Activated T-helper 2 cell treated with anti-CD3 and anti-CD28 coated beads, Interferon-gamma antibody, Interleukin-2, Interleukin-4, amounts not matched to agents 10 μg/mL and 5 μg/mL and 100 μg/mL, durations not matched to agents 14 hours and 24 hours and 36 hours (primary cell): ENCODE measurements at regions not wholly inside any gene's neighbourhood (a gene's known extent, or its start where the extent isn't known, plus 50 kb on each side); places are given as distances from the start of the nearest gene placed in this dataset.
"Not testable (repeated sequence)": the region's sequence is repeated elsewhere in the genome, so short reads cannot be mapped to it uniquely, and the experiment has no call there.

Experiments used
- DNase-seq: peaks from one replicate; pipeline ENCODE4 v3.0.0; 2021; ENCODE audit warnings: low spot score
- H3K27ac Mint-ChIP-seq: one replicate; pipeline ENCODE4 v1.8.0; 2021; ENCODE audit warnings: mixed read lengths
- H3K27me3 Mint-ChIP-seq: one replicate; pipeline ENCODE4 v1.8.0; 2021; ENCODE audit warnings: low read depth, mixed read lengths
- H3K36me3 Mint-ChIP-seq: one replicate; pipeline ENCODE4 v1.8.0; 2021; ENCODE audit warnings: low read depth, mixed read lengths
- H3K4me1 Mint-ChIP-seq: one replicate; pipeline ENCODE4 v1.8.0; 2021; ENCODE audit warnings: low read depth, mixed read lengths
- H3K4me3 Mint-ChIP-seq: one replicate; pipeline ENCODE4 v1.8.0; 2021; ENCODE audit warnings: low read depth, mild to moderate bottlenecking, moderate library complexity, mixed read lengths
- H3K9me3 Mint-ChIP-seq: one replicate; pipeline ENCODE4 v1.8.0; 2021; ENCODE audit warnings: mixed read lengths
- intact Hi-C: fragments of 100-400 bp; cut with micrococcal nuclease; formaldehyde crosslinking; loops from one replicate; pipeline ENCODE4 v1.15.1; 2023

DNA sequence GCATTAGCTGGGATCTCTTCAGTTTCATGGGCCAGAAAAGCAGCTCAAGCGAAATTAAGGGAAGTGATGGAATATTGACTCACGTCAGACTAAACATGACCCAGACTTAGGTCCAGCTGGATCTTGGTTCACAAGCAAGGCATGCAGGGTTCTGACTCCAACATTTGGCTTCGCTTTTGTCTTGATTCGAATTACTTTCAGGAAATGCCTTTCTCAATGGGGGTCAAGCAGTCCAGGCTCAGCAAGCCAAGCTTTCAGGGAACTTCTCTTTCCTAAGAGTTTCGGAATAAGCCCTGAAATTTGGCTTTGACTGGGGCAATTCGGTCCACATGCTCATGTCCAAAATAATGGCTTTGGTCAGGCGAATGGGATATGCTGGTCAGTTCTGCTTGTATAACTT, 678.7 kb upstream of the TMEM132C start:
- H3K27me3 Mint-ChIP-seq: no peaks in the 10 kb centered on the region
- DNase-seq: no peak
- no peaks in the 10 kb centered on the region for H3K36me3 Mint-ChIP-seq
- no peaks in the 10 kb centered on the region for H3K4me1 Mint-ChIP-seq
- H3K27ac Mint-ChIP-seq: no peak overlapping the region
- no peak overlapping the region for H3K4me3 Mint-ChIP-seq
- H3K9me3 Mint-ChIP-seq: peaks cover 8% of the 10 kb centered on the region
- intact Hi-C loops: no loop called here

- H3K36me3 Mint-ChIP-seq: no peaks in the 10 kb centered on the region
These were observed 677.4 kb upstream of the TMEM132C start for GRCh38 chr12:127589541-127589940.

DNA sequence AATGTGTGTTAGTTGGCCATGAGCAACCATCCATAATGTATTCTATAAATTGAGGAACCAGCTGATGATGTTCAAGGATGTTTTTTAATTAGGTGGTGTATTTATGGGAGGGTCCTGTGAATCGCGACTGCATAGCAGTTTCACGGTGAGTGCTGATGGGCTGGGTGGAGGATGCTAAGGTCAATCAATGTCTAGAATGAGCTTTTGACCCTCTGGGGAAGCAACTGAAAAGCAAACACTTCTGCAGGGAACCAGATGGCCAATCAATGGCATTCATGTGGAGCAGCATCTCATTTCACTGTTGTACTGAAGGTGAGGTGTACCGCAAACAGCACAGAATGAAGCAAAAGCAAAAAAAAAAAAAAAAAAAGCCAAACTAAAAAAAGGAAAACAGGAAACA, 676.1 kb upstream of the TMEM132C start:
- Mint-ChIP-seq H3K27me3 (no peaks in the 10 kb centered on the region), H3K9me3 (peaks cover 11% of the 10 kb centered on the region), H3K27ac (no peak overlapping the region), H3K36me3 (no peaks in the 10 kb centered on the region), H3K4me3 (no peak overlapping the region), H3K4me1 (no peaks in the 10 kb centered on the region)
- DNase-seq: no peak
- intact Hi-C loops: no loop called here

More at GRCh38 chr12:127589541-127589940, 677.4 kb upstream of the TMEM132C start:
- Mint-ChIP-seq H3K4me3 (no peak overlapping the region), H3K27me3 (no peaks in the 10 kb centered on the region), H3K4me1 (no peaks in the 10 kb centered on the region), H3K27ac (no peak overlapping the region), H3K9me3 (peaks cover 11% of the 10 kb centered on the region)
- intact Hi-C loops: no loop called here
- no peak for DNase-seq

DNA sequence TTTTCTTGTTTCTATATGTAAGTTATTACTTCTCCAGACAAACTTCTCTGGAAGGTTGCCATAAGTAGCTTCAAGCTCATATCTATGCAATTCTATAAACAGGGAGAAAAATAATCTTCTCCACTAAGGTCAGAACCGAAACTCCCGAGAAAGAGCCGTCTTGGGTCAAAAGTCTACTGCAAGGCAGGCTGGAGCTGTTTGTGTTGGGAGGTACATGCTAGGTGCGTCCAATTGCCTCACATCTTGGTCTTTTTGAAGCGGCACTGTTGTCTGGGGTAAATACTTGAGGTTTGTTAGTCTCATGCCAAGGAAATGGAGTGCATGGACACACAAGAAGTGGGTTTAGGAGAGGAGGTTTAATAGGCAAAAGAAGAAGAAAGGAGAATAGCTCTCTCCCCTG, 674.7 kb upstream of the TMEM132C start:
- Mint-ChIP-seq H3K9me3 (peaks cover 8% of the 10 kb centered on the region), H3K27me3 (no peaks in the 10 kb centered on the region), H3K4me3 (no peak overlapping the region), H3K36me3 (no peaks in the 10 kb centered on the region), H3K27ac (no peak overlapping the region), H3K4me1 (no peaks in the 10 kb centered on the region)
- DNase-seq: no peak
- intact Hi-C loops: no loop called here

GRCh38 chr12:127594351-127594970, 672.5 kb upstream of the TMEM132C start:
- no peaks in the 10 kb centered on the region for H3K4me1 Mint-ChIP-seq
- no peak overlapping the region for H3K27ac Mint-ChIP-seq
- H3K36me3 Mint-ChIP-seq: no peaks in the 10 kb centered on the region
- intact Hi-C loops: no loop called here
- H3K9me3 Mint-ChIP-seq: peaks cover 4% of the 10 kb centered on the region
- DNase-seq: no peak
- no peak overlapping the region for H3K4me3 Mint-ChIP-seq
- no peaks in the 10 kb centered on the region for H3K27me3 Mint-ChIP-seq

- Mint-ChIP-seq H3K36me3 (no peaks in the 10 kb centered on the region), H3K27ac (no peak overlapping the region), H3K4me3 (no peak overlapping the region), H3K27me3 (no peaks in the 10 kb centered on the region), H3K4me1 (no peaks in the 10 kb centered on the region), H3K9me3 (peaks cover 4% of the 10 kb centered on the region)
- intact Hi-C loops: no loop called here
- no peak for DNase-seq
These were observed 671.5 kb upstream of the TMEM132C start for GRCh38 chr12:127595506-127595905.

GRCh38 chr12:127596891-127597290, 670.1 kb upstream of the TMEM132C start:
- no peaks in the 10 kb centered on the region for H3K4me1 Mint-ChIP-seq
- no peak for DNase-seq
- no peak overlapping the region for H3K4me3 Mint-ChIP-seq
- H3K9me3 Mint-ChIP-seq: peaks cover 4% of the 10 kb centered on the region
- H3K36me3 Mint-ChIP-seq: no peaks in the 10 kb centered on the region
- no peaks in the 10 kb centered on the region for H3K27me3 Mint-ChIP-seq
- intact Hi-C loops: no loop called here
- no peak overlapping the region for H3K27ac Mint-ChIP-seq

DNA sequence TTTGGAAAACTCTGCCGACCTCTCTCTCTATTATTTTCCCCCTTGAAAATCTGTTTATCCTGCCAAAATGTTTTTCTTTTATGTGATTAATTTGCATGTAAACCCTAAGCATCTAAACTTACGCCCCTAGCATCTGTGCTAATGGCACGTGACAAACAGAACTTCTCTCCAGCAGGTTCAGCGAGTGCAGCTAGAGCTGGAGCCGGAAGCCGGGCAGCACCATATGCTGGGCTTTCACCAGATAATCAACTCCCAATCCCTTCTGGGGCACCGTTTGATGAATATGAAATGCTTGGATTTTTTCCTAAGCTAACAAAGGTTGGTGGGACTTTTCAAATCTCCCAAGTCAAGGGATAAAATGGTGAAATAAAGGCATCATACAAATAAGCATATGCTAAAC, 667.5 kb upstream of the TMEM132C start:
- DNase-seq: no peak
- peaks cover 3% of the 10 kb centered on the region for H3K9me3 Mint-ChIP-seq
- H3K4me3 Mint-ChIP-seq: no peak overlapping the region
- no peaks in the 10 kb centered on the region for H3K4me1 Mint-ChIP-seq
- no peaks in the 10 kb centered on the region for H3K27me3 Mint-ChIP-seq
- intact Hi-C loops: no loop called here
- no peak overlapping the region for H3K27ac Mint-ChIP-seq
- H3K36me3 Mint-ChIP-seq: no peaks in the 10 kb centered on the region

- no peaks in the 10 kb centered on the region for H3K4me1 Mint-ChIP-seq
- H3K36me3 Mint-ChIP-seq: no peaks in the 10 kb centered on the region
- no peak overlapping the region for H3K27ac Mint-ChIP-seq
- intact Hi-C loops: no loop called here
- DNase-seq: no peak
- no peak overlapping the region for H3K4me3 Mint-ChIP-seq
- H3K9me3 Mint-ChIP-seq: peaks cover 6% of the 10 kb centered on the region
- no peaks in the 10 kb centered on the region for H3K27me3 Mint-ChIP-seq
These were observed 666.8 kb upstream of the TMEM132C start for GRCh38 chr12:127600211-127600610.

GRCh38 chr12:127606476-127607015, 660.4 kb upstream of the TMEM132C start:
- H3K4me1 Mint-ChIP-seq: no peaks in the 10 kb centered on the region
- H3K9me3 Mint-ChIP-seq: peaks cover 9% of the 10 kb centered on the region
- H3K27me3 Mint-ChIP-seq: no peaks in the 10 kb centered on the region
- DNase-seq: no peak
- H3K36me3 Mint-ChIP-seq: no peaks in the 10 kb centered on the region
- intact Hi-C loops: no loop called here
- no peak overlapping the region for H3K27ac Mint-ChIP-seq
- H3K4me3 Mint-ChIP-seq: no peak overlapping the region

DNA sequence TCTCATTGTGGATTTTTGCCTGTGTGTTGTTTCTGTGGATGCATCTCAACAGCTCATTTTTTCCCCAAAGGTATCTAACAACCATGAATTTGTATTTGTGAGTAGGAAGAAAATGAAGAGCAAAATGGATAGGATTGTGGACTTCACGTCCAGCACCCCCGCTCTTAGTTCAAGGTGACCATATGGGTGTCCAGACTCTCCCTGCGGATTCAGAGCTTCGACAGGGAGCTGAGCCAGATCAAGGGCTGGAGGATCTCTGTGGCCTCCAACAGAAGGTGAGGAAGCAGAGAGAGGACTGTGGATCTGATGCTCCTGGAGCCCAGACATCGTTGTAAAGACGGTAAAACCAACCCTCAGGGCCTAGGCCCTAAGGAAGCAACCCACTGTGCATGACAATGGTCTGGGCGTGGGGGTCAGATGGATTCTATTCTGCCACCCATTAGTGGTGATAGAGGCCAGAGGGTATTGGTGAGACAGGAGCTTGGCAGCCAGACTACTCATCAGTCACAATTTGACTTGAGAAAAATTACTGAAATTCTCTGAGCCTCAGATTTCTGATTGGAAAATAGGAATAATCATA, 659.7 kb upstream of the TMEM132C start:
- Mint-ChIP-seq H3K36me3 (no peaks in the 10 kb centered on the region), H3K27me3 (no peaks in the 10 kb centered on the region), H3K9me3 (peaks cover 9% of the 10 kb centered on the region), H3K27ac (no peak overlapping the region), H3K4me3 (no peak overlapping the region), H3K4me1 (no peaks in the 10 kb centered on the region)
- no peak for DNase-seq
- intact Hi-C loops: no loop called here

DNA sequence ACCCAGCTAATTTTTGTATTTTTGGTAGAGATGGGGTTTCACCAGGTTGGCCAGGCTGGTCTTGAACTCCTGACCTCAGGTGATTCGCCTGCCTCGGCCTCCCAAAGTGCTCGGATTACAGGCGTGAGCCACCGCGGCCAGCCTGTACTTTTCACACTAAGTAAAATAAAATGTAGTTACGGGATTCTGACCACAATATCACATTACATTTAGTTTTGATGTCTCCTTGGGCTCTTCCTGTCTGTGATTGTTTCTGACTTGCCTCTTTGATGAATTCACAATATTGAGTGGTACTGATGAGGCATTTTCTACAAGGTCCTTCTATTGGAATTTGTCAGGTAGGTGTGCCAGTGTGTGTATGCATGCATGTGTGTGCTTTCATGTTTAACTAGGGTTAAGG, 658.6 kb upstream of the TMEM132C start:
- H3K27ac Mint-ChIP-seq, H3K36me3 Mint-ChIP-seq, H3K4me1 Mint-ChIP-seq, intact Hi-C loops, DNase-seq, H3K4me3 Mint-ChIP-seq, H3K27me3 Mint-ChIP-seq, H3K9me3 Mint-ChIP-seq: not testable (repeated sequence)

- Mint-ChIP-seq H3K27ac (no peak overlapping the region), H3K36me3 (no peaks in the 10 kb centered on the region), H3K4me1 (no peaks in the 10 kb centered on the region), H3K9me3 (peaks cover 9% of the 10 kb centered on the region), H3K27me3 (no peaks in the 10 kb centered on the region), H3K4me3 (no peak overlapping the region)
- no peak for DNase-seq
- intact Hi-C loops: no loop called here
These were observed 653.9 kb upstream of the TMEM132C start for GRCh38 chr12:127613056-127613455.
